22Rv1 (cell line): ENCODE measurements at regions not wholly inside any gene's neighbourhood (a gene's known extent, or its start where the extent isn't known, plus 50 kb on each side); places are given as distances from the start of the nearest gene placed in this dataset.

Experiments
- H3K27ac ChIP-seq: fragments of 450-650 bp; 2 replicates; pipeline ENCODE4 v1.5.1; 2017
- ZFX ChIP-seq: fragments of 450-650 bp; IDR thresholded peaks from 2 replicates; pipeline ENCODE4 v1.6.1; 2017; ENCODE audit warnings: antibody characterized with exemption, borderline replicate concordance
- TF ChIP-seq, protein P1 (sequence below): fragments of 450-650 bp; IDR thresholded peaks from 2 replicates; pipeline ENCODE4 v1.5.1; 2017; ENCODE audit warnings: mild to moderate bottlenecking

DNA sequence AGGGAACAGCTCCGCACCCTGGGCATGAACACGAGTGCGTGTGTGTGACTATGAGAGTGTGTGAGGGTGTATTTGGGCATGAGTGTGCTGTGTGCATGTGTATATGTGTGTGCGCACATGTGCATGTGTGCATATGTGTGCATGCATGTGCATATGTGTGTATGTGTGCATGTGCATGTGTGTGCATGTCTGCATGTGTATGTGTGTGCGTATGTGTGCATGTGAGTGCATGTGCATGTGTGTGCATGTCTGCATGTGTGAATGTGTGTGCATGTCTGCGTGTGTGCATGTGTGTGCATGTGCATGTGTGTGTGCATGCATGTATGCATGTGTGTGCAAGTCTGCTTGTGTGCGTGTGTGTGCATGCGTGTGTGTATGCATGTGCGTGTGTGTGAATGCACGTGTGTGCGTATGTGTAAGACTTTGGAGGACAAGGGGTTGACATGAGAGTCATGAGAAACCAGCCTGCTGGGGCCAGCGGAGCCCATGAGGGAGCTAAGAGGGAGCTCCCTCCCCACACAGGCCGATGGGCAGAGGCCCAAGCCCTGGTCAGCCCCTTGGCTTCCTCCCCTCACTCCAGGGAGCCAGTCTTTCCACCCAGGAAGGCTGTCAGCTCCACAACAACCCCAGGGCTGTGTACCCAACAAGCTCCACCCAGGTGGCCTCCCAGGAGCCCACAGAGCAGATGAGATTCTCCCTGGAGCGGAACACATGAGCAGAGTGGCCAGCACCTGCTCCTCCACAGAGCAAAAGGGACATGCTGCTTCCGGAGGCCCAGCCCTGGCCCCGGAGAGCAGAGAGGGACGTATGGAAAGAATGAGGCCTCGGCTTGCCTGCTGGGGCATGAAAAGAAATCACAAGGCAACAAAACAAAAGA, 142.5 kb upstream of the PPP2R2D start:
- no peak for TF ChIP-seq ZFX
- TF ChIP-seq, protein P1, sequence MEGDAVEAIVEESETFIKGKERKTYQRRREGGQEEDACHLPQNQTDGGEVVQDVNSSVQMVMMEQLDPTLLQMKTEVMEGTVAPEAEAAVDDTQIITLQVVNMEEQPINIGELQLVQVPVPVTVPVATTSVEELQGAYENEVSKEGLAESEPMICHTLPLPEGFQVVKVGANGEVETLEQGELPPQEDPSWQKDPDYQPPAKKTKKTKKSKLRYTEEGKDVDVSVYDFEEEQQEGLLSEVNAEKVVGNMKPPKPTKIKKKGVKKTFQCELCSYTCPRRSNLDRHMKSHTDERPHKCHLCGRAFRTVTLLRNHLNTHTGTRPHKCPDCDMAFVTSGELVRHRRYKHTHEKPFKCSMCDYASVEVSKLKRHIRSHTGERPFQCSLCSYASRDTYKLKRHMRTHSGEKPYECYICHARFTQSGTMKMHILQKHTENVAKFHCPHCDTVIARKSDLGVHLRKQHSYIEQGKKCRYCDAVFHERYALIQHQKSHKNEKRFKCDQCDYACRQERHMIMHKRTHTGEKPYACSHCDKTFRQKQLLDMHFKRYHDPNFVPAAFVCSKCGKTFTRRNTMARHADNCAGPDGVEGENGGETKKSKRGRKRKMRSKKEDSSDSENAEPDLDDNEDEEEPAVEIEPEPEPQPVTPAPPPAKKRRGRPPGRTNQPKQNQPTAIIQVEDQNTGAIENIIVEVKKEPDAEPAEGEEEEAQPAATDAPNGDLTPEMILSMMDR = no peak
- H3K27ac ChIP-seq = no peak overlapping the region

DNA sequence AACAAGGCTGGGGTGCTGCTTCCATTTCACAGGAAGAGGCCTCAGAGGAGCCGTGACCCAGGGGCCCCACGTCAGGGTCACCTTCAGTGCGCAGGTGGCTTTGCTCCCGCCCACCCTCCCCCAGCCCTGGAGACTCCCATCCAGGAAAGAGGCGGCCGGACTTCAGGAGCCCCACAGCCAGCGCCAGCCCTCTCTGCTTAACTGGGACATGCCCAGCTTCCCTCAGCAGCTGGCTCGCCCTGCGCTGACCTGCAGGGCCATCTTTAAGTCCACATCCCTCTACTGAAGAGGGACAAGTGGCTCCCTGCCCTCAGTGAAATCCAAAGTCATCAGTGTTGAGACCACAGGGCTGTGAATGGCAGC, 141.9 kb upstream of the PPP2R2D start:
- TF ChIP-seq, protein P1 = no peak
- no peak for TF ChIP-seq ZFX

DNA sequence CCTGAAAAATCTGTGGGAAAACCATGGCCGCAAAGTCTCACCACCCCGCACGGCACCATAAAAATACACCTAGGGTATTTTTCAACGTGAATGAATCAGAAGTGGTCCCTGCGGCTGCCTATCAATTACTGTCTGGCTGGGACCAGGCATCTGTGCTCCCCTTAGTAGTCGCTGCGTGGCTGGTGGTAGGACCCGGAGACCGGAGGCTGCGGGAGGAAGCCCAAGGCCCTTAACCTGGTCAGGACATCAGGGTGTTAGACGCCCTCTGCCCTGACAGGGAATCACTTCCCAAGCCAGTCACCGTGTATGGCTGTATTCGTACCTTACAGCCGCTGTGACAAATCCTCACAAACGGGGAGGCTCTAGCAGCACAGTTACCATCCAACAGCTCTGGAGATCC, 141.5 kb upstream of the PPP2R2D start:
- TF ChIP-seq, protein P1 = no peak
- no peak for TF ChIP-seq ZFX
- no peak overlapping the region for H3K27ac ChIP-seq

More for the DNA sequence above, 141.9 kb upstream of the PPP2R2D start:
- no peak overlapping the region for H3K27ac ChIP-seq

DNA sequence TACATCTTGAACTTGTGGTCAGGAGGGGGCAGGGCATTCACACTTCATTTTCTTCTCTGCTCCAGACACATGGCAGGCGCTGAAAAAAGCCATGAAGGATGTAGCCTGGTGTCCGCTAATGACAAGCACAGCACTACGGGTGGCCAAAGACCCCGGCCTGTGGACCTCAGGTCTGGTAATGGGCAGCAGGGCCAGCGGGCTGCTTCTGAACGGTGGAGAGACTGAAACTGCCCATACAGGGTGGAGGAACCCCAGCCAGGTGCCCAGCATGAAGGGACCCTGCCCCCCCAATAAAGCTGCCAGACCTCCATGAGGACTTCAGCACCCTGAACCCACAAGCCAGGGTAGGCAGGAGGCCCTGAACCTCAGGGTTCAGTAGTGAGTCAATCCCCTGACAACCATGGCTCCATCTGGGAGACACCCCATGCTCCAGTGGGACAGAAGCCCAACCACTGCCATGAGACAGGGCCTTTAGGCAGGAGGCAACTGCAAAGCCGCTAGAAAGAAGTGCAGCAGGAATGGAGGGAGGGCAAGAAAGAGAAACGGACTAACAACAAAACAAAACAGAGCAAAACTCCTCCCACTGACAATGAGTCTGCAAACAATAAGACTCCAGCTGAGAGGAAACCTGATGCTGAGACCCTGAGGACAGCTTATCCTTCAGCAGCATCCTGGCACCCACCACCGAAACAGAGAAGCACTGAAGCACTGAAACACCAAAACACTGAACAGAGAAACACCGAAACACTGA, 140.2 kb upstream of the PPP2R2D start:
- TF ChIP-seq, protein P1 = no peak
- no peak for TF ChIP-seq ZFX
- H3K27ac ChIP-seq = no peak overlapping the region

DNA sequence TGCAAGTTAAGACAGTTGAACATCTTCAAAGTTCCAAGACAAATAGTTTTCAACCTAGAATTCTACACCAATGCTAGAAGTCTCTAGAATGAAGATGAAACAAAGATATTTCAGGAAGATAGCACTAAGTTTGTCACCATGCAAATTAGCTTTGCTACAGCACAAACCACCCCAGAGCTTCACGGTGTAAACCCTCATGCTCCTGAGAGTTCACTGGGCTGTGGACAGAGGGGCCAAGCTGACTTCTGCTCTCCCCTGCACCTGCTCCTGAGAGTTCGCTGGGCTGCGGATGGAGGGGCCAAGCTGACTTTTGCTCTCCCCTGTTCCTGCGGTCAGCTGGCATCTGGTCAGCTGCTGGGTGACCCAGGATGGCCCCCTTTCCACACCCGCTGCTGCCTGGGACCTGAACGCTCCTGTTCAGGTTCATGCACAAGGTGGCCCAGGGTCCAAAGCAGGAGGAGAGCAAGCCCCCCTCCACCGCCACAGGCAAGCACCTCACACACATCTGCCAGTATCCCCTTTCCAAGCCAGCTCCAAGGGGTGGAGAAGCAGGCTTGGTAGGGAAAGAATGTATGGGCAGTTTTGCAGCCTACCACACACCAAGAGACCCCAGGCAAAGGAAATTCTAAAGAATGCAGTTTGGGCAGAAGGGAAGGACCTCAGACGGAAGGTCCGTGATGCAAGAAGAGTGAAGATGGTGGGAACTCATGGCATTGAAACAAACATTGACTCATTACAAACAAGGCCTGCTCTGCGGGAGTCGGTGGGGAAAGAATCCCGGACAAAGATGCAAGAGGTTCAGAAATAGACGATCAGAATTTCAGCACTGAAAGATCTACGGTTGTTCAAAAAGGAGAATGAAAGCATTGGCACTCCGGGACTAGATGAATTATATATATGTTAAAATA, 137.8 kb upstream of the PPP2R2D start:
- H3K27ac ChIP-seq = no peak overlapping the region

DNA sequence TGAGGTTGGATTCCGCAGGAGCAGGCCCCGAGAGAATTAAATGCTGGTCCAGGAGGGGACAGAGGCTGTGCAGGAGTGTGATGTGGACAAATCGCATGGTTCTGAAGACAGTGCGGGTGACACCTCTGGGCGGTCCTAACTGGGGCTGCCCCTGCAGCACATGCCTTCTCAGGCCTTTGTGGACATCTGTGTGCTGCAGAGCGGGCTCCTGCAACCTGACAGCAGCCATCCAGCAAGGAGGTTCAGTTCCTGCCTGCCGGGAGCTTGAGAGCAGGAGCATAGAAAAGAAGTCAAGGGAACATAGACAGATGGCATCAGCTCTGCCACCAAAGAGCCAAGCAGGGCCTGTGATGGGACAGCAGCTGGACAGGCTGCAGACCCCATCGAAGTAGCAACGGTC, 135.9 kb upstream of the PPP2R2D start:
- no peak overlapping the region for H3K27ac ChIP-seq
- TF ChIP-seq ZFX = no peak
- TF ChIP-seq, protein P1 = no peak

More for the DNA sequence above, 137.8 kb upstream of the PPP2R2D start:
- TF ChIP-seq ZFX = no peak
- TF ChIP-seq, protein P1 = no peak
